ENCODE measurements at regions not wholly inside any gene's neighbourhood (a gene's known extent, or its start where the extent isn't known, plus 50 kb on each side); places are given as distances from the start of the nearest gene placed in this dataset.

DNA sequence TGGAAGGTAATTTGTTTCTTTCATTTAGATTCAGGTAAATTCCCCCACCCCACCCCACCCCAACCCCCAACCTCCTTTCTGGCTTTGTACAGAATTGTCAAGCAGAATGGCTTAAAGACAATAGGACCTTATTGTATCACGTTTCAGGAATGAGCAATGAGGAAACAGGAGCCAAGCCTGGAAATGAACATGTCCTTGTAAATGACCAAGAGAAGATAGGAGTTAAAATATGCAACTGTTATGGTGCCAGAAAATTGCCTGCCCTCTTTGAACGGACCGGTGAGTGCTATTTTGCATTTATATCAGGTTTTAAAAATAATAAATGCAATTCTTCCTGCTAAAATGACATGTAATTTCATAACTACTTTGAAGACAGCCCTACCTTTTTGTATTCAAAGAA lies 141.6 kb upstream of the PELI2 start:
- Histone ChIP-seq H2AFZ (ENCODE audit: low read depth, low read length) (no peak overlapping the region), H3K27ac (ENCODE audit: low read length) (no peak overlapping the region), H3K79me2 (ENCODE audit: insufficient read depth, low read length) (no peaks in the 10 kb centered on the region), H4K20me1 (ENCODE audit: insufficient read depth, low read length) (no peaks in the 10 kb centered on the region), H3K4me2 (ENCODE audit: insufficient read depth, low read length) (no peak overlapping the region), H3K36me3 (ENCODE audit: insufficient read depth, low read length) (no peaks in the 10 kb centered on the region), H3K9me3 (ENCODE audit: insufficient read depth, low read length, severe bottlenecking) (peaks cover 4% of the 10 kb centered on the region), H3K9ac (ENCODE audit: low read depth, low read length) (no peak overlapping the region), H3K27me3 (ENCODE audit: insufficient read depth, low read length, poor library complexity) (no peaks in the 10 kb centered on the region), H3K4me3 (ENCODE audit: low read depth in 1 of 2, low read length in 2 of 2) (no peak overlapping the region), H3K4me1 (ENCODE audit: insufficient read depth, low read length) (no peaks in the 10 kb centered on the region)
- no peak for ATAC-seq (ENCODE audit: insufficient read depth, low read depth)
- no peak for DNase-seq
- no peak for TF ChIP-seq EZH2 (IDR thresholded peaks at IDR 0.05; ENCODE audit: borderline replicate concordance, low read depth, low read length, severe bottlenecking)
- TF ChIP-seq, protein P1, sequence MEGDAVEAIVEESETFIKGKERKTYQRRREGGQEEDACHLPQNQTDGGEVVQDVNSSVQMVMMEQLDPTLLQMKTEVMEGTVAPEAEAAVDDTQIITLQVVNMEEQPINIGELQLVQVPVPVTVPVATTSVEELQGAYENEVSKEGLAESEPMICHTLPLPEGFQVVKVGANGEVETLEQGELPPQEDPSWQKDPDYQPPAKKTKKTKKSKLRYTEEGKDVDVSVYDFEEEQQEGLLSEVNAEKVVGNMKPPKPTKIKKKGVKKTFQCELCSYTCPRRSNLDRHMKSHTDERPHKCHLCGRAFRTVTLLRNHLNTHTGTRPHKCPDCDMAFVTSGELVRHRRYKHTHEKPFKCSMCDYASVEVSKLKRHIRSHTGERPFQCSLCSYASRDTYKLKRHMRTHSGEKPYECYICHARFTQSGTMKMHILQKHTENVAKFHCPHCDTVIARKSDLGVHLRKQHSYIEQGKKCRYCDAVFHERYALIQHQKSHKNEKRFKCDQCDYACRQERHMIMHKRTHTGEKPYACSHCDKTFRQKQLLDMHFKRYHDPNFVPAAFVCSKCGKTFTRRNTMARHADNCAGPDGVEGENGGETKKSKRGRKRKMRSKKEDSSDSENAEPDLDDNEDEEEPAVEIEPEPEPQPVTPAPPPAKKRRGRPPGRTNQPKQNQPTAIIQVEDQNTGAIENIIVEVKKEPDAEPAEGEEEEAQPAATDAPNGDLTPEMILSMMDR (IDR thresholded peaks at IDR 0.05; ENCODE audit: borderline replicate concordance, extremely low read depth, low read length, poor library complexity, severe bottlenecking): no peak

DNA sequence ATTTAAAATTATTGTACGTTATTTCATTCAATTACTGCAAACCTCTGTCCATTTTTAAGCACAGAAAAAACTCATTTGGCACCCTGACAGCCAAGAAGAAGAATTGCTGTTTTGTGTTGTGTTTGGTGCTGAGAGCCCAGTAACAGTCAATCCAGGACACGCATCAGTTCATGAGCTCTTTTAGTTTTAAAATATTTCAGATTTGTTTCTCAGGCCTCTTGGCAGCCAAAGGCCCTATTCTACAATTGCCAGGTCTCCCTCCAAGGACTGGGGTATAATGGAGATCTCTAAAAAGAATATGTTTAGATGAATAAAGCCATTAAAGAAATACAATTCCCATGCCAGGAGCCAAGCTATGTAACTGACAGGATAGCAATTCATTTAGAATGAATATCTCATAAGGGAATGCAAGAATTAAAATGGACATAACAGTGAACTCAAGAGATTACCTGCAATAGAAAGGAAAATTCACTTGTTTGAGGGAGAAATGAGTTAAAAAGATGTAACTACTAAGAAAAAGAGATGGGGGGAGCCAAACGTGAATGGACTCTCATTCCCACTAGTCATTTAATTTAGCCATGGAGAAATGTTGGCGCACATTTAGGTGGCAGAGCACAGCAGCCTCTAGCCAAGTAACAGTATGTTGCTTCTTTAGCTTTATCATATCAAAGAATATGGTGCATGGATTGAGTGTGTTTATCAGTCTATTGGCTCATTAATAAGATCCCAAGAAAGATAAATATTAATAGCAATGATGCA lies 140.6 kb upstream of the PELI2 start:
- H3K27ac ChIP-seq (ENCODE audit: low read length): no peak overlapping the region
- no peaks in the 10 kb centered on the region for H3K36me3 ChIP-seq (ENCODE audit: insufficient read depth, low read length)
- ATAC-seq (ENCODE audit: insufficient read depth, low read depth): no peak
- H2AFZ ChIP-seq (ENCODE audit: low read depth, low read length): no peak overlapping the region
- DNase-seq: no peak
- no peaks in the 10 kb centered on the region for H4K20me1 ChIP-seq (ENCODE audit: insufficient read depth, low read length)
- H3K79me2 ChIP-seq (ENCODE audit: insufficient read depth, low read length): no peaks in the 10 kb centered on the region
- no peak overlapping the region for H3K9ac ChIP-seq (ENCODE audit: low read depth, low read length)
- H3K27me3 ChIP-seq (ENCODE audit: insufficient read depth, low read length, poor library complexity): no peaks in the 10 kb centered on the region
- TF ChIP-seq EZH2 (IDR thresholded peaks at IDR 0.05; ENCODE audit: borderline replicate concordance, low read depth, low read length, severe bottlenecking): no peak
- TF ChIP-seq, protein P1 (IDR thresholded peaks at IDR 0.05; ENCODE audit: borderline replicate concordance, extremely low read depth, low read length, poor library complexity, severe bottlenecking): no peak
- no peak overlapping the region for H3K4me2 ChIP-seq (ENCODE audit: insufficient read depth, low read length)
- no peaks in the 10 kb centered on the region for H3K4me1 ChIP-seq (ENCODE audit: insufficient read depth, low read length)
- no peak overlapping the region for H3K4me3 ChIP-seq (ENCODE audit: low read depth in 1 of 2, low read length in 2 of 2)
- H3K9me3 ChIP-seq (ENCODE audit: insufficient read depth, low read length, severe bottlenecking): peaks cover 4% of the 10 kb centered on the region

- no peak for ATAC-seq (ENCODE audit: insufficient read depth, low read depth)
- TF ChIP-seq, protein P1 (IDR thresholded peaks at IDR 0.05; ENCODE audit: borderline replicate concordance, extremely low read depth, low read length, poor library complexity, severe bottlenecking): no peak
- no peak for TF ChIP-seq EZH2 (IDR thresholded peaks at IDR 0.05; ENCODE audit: borderline replicate concordance, low read depth, low read length, severe bottlenecking)
- Histone ChIP-seq H3K9me3 (ENCODE audit: insufficient read depth, low read length, severe bottlenecking) (peaks cover 4% of the 10 kb centered on the region), H3K4me3 (ENCODE audit: low read depth in 1 of 2, low read length in 2 of 2) (no peak overlapping the region), H3K27me3 (ENCODE audit: insufficient read depth, low read length, poor library complexity) (no peaks in the 10 kb centered on the region), H2AFZ (ENCODE audit: low read depth, low read length) (no peak overlapping the region), H3K4me2 (ENCODE audit: insufficient read depth, low read length) (no peak overlapping the region), H3K36me3 (ENCODE audit: insufficient read depth, low read length) (no peaks in the 10 kb centered on the region), H3K27ac (ENCODE audit: low read length) (no peak overlapping the region), H3K79me2 (ENCODE audit: insufficient read depth, low read length) (no peaks in the 10 kb centered on the region), H3K9ac (ENCODE audit: low read depth, low read length) (no peak overlapping the region), H4K20me1 (ENCODE audit: insufficient read depth, low read length) (no peaks in the 10 kb centered on the region), H3K4me1 (ENCODE audit: insufficient read depth, low read length) (no peaks in the 10 kb centered on the region)
- no peak for DNase-seq
Measured at GRCh38 chr14:55979096-55979495, 139.1 kb upstream of the PELI2 start.

Measured in DND-41 (cell line).